ENCODE measurements at regions not wholly inside any gene's neighbourhood (a gene's known extent, or its start where the extent isn't known, plus 50 kb on each side); places are given as distances from the start of the nearest gene placed in this dataset.

DNA sequence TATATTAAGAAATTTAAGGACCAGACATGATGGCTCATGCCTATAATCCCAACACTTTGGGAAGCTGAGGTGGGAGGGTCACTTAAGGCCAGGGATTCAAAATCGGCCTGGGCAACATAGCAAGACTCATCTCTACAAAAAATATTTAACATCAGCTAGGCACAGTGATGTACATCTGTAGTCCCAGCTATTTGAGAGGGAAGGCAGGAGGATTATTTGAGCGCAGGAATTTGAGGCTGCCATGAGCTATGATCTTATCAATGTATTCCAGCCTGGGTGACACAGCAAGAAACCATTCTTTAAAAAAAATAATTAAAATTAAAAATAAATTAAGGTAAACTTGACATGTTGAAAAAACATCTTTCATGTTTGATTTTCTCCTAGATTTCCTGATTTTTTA lies 564.2 kb downstream of the MBD2 start:
- TF ChIP-seq, protein P1, sequence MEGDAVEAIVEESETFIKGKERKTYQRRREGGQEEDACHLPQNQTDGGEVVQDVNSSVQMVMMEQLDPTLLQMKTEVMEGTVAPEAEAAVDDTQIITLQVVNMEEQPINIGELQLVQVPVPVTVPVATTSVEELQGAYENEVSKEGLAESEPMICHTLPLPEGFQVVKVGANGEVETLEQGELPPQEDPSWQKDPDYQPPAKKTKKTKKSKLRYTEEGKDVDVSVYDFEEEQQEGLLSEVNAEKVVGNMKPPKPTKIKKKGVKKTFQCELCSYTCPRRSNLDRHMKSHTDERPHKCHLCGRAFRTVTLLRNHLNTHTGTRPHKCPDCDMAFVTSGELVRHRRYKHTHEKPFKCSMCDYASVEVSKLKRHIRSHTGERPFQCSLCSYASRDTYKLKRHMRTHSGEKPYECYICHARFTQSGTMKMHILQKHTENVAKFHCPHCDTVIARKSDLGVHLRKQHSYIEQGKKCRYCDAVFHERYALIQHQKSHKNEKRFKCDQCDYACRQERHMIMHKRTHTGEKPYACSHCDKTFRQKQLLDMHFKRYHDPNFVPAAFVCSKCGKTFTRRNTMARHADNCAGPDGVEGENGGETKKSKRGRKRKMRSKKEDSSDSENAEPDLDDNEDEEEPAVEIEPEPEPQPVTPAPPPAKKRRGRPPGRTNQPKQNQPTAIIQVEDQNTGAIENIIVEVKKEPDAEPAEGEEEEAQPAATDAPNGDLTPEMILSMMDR (IDR thresholded peaks at IDR 0.05; ENCODE audit: insufficient read depth, low read length, missing control alignments), result no peak
- DNase-seq (ENCODE audit: low read depth, low spot score), result no peak
- CTCF ChIA-PET, result no interaction called here
- POLR2A ChIA-PET, result no interaction called here
- H3K4me3 ChIP-seq (ENCODE audit: low read depth, low read length), result no peak overlapping the region

DNA sequence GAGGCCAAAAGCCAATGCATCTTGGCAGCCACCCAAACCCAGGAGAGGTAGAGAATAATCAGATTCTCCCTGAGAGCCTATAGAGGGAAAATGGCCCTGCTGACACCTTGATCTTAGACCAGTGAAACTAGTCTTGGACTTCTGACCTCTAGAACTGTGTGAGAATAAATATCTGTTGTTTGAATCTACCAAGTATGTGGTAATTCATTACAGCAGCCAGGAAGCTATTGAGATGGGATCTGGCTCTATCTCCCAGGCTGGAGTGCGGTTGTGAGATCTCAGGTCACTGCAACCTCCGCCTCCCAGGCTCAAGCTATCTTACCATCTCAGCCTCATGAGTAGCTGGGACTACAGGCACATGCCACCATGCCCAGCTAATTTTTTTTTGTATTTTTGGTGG lies 567.2 kb downstream of the MBD2 start:
- no peak overlapping the region for H3K4me3 ChIP-seq (ENCODE audit: low read depth, low read length)
- ChIA-PET CTCF (no interaction called here), POLR2A (no interaction called here)
- DNase-seq (ENCODE audit: low read depth, low spot score), result no peak
- TF ChIP-seq, protein P1 (IDR thresholded peaks at IDR 0.05; ENCODE audit: insufficient read depth, low read length, missing control alignments), result no peak

DNA sequence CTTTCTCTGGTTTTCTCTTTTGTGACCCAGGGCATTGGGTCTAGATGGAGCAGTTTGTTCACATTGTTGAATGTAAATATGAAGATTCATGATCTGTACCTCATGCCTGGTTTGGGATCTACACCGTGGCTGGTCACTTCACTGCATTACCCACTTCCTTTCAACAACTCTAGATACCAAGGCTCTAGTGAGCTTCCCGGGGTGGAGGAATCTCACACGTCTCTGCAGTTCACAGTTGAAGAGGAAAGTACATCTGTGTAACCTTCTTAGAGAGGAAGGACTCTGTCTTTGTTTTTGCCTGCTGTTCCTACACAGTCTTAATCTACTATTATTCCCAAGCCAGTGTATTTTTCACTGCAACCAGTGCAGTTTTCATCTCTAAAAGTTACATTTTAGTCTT lies 574.8 kb downstream of the MBD2 start:
- POLR2A ChIA-PET, result no interaction called here
- TF ChIP-seq, protein P1 (IDR thresholded peaks at IDR 0.05; ENCODE audit: insufficient read depth, low read length, missing control alignments), result no peak
- H3K4me3 ChIP-seq (ENCODE audit: low read depth, low read length), result no peak overlapping the region
- CTCF ChIA-PET, result no interaction called here
- DNase-seq (ENCODE audit: low read depth, low spot score), result no peak

DNA sequence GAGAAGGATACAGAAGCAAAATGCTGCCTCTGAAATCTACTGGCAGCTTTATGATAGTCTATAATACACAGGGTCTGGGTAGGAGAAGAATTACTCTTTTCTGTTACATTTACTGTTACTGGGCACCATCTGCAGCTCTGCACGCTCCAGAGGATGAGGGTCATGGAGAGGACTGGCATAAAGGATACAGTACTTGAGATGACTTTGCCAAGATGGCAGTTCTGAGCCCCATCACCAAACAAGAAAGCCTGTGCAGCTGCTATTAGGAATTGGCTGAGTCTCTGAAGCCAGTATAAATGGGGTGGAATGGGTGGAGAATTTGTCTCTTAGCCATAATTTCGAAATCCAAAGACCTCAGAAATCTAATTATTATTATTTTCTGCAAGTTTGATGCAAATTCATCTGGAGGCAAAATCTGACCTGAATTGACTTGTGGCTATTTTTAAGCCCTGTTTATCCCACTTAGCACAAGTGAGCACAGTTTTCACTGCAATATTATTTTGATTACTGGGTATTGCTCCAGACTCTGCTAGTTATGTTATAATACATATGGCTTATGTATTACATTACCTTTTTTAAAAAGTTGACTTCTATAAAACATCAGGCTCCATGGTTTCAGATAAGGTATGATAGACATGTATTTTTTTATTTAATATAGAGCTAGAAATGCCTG lies 579.5 kb downstream of the MBD2 start:
- no peak overlapping the region for H3K4me3 ChIP-seq (ENCODE audit: low read depth, low read length)
- DNase-seq (ENCODE audit: low read depth, low spot score), result no peak
- ChIA-PET CTCF (no interaction called here), POLR2A (no interaction called here)
- TF ChIP-seq, protein P1 (IDR thresholded peaks at IDR 0.05; ENCODE audit: insufficient read depth, low read length, missing control alignments), result no peak

DNA sequence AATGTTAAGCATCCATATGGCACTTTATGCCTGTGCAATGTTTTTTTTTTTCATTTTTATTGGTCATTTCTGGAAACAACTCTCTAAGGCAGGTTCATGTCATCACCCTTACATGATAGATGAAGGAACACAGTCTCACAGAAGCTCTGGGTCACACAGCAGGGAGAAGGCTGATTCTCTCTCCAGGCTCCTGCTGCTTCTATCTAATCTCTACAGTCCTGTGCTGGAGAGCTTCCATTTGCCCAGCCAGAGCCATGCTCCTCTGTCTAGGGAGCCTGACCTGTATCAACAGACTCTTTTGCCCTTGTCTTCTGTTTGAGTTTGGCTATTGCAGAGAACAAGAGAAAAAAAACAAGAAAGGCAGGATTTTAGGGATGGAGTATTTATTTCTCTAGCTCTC lies 584.8 kb downstream of the MBD2 start:
- TF ChIP-seq, protein P1 (IDR thresholded peaks at IDR 0.05; ENCODE audit: insufficient read depth, low read length, missing control alignments), result no peak

DNA sequence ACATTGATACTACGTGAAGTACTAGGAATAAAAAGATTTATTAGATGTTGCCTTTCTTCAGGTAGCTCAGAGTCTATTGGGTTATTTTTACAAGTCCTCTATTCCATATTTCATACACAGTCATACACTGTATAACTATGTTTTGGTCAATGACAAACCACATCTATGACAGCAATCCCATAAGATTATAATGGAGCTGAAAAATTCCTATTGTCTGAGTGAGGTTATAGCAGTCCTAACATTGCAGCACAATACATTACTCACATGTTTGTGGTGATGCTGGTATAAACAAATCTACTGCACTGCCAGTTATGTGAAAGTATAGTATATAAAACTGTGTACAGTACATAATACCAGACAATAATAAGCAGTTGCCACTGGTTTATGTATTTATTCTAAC lies 595.1 kb downstream of the MBD2 start:
- TF ChIP-seq, protein P1 (IDR thresholded peaks at IDR 0.05; ENCODE audit: insufficient read depth, low read length, missing control alignments), result no peak
- ChIA-PET POLR2A (no interaction called here), CTCF (no interaction called here)
- H3K4me3 ChIP-seq (ENCODE audit: low read depth, low read length), result no peak overlapping the region
- no peak for DNase-seq (ENCODE audit: low read depth, low spot score)

More for the DNA sequence above, 584.8 kb downstream of the MBD2 start:
- no peak for DNase-seq (ENCODE audit: low read depth, low spot score)
- CTCF ChIA-PET, result no interaction called here
- POLR2A ChIA-PET, result no interaction called here
- no peak overlapping the region for H3K4me3 ChIP-seq (ENCODE audit: low read depth, low read length)

Measured in AG04449 (cell line).